ENCODE measurements at regions not wholly inside any gene's neighbourhood (a gene's known extent, or its start where the extent isn't known, plus 50 kb on each side); places are given as distances from the start of the nearest gene placed in this dataset.
"Not testable (repeated sequence)": the region's sequence is repeated elsewhere in the genome, so short reads cannot be mapped to it uniquely, and the experiment has no call there.

GRCh38 chr6:27651371-27651732, 178.4 kb upstream of the ZNF184 start:
- FAIRE-seq (no peak), DNase-seq (no peak), ATAC-seq (no peak)
- no peak overlapping the region for H3K4me3 ChIP-seq
- intact Hi-C loops (cut with DNase I): no loop called here
- H3K4me1 ChIP-seq: no peaks in the 10 kb centered on the region
- TF ChIP-seq CTCF (IDR thresholded peaks at IDR 0.05): no peak
- peaks cover 0 to 27% (median 6%) of the 10 kb centered on the region in 4 donors for H3K27me3 ChIP-seq
- 17% methylated on average over 7 of the region's 7 CpGs for WGBS, 2 donors
- no peaks in the 10 kb centered on the region for H3K36me3 ChIP-seq
- H3K27ac ChIP-seq: no peak overlapping the region
- no peaks in the 10 kb centered on the region for H3K9me3 ChIP-seq

DNA sequence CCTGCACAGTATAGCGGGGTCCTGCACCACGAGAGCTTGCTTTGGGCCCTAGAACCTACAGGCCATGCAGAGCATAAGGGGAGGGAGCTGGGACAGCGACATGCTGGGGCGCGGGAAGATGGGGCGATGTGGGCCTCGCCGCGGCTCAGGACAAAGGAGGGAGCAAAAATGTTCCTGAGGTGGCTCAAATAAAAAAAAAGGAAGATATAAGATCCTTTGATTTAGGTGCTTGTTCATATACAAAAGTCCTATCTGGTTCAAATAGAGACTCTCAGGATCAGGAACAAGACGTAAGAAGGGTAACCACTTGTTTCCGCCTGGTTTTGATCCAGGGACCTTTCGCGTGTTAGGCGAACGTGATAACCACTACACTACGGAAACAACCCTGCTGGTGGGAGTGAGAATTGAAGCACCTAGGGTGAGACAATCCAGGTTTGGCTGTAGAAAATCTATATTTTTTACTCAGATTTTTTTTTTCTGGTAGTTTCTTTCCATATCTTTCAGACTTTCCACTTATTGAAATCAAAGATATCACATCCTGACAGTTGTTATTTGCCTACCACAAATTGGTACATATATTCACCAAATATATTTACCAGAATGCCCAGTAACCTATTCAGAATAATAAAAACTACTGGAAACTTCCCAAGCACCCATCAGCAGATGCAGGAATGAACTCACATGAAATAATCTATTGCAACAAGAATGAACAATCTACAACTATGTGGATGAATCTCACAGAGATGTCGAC, 177.9 kb upstream of the ZNF184 start:
- Histone ChIP-seq H3K27me3 (peaks cover 0 to 27% (median 6%) of the 10 kb centered on the region in 4 donors), H3K27ac (no peak overlapping the region), H3K36me3 (no peaks in the 10 kb centered on the region), H3K9me3 (no peaks in the 10 kb centered on the region), H3K4me3 (no peak overlapping the region), H3K4me1 (no peaks in the 10 kb centered on the region)
- FAIRE-seq (no peak), ATAC-seq (peak in 3 of 4 donors; percentile 43 to 64 (median 47)), DNase-seq (peak in 2 of 6 donors; percentile 3 to 28)
- TF ChIP-seq CTCF (IDR thresholded peaks at IDR 0.05): peak in 1 of 4 donors; percentile 10
- 9 to 15% methylated on average over 17 of the region's 17 CpGs for WGBS, 2 donors
- intact Hi-C loops (cut with DNase I): no loop called here

DNA sequence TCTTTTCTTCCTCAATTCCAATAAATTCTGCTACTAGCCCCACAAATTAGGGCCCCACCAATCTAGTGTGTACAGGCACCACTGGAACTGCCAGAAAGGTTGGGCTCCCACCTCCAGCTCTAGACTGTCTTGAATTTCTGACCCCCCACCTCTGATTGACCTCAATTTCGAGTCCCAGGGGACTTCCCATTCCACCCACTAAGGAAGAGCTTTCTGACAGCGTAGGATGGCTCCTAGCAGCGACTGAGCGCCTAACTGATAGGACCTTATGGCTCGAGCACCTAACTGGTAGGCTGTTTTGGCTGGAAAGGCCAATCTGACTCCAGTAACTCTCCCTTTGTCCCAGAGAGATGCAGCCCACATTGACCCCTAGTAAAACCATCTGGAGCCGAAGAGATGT, 171.6 kb upstream of the ZNF184 start:
- H3K9me3 ChIP-seq: peaks cover 0 to 4% (median 0%) of the 10 kb centered on the region in 4 donors
- H3K4me3 ChIP-seq: no peak overlapping the region
- H3K4me1 ChIP-seq: no peaks in the 10 kb centered on the region
- 46 to 48% methylated on average over 6 of the region's 6 CpGs for WGBS, 2 donors
- no peak overlapping the region for H3K27ac ChIP-seq
- FAIRE-seq (no peak), DNase-seq (no peak), ATAC-seq (no peak)
- intact Hi-C loops (cut with DNase I): no loop called here
- no peak for TF ChIP-seq CTCF (IDR thresholded peaks at IDR 0.05)
- H3K27me3 ChIP-seq: peaks cover 0 to 28% (median 0%) of the 10 kb centered on the region in 4 donors
- no peaks in the 10 kb centered on the region for H3K36me3 ChIP-seq

- Histone ChIP-seq H3K27ac (no peak overlapping the region), H3K9me3 (peaks cover 0 to 4% (median 0%) of the 10 kb centered on the region in 4 donors), H3K4me1 (no peaks in the 10 kb centered on the region), H3K27me3 (peaks cover 0 to 23% (median 0%) of the 10 kb centered on the region in 4 donors), H3K4me3 (no peak overlapping the region), H3K36me3 (no peaks in the 10 kb centered on the region)
- ATAC-seq (no peak), DNase-seq (no peak), FAIRE-seq (no peak)
- TF ChIP-seq CTCF (IDR thresholded peaks at IDR 0.05): no peak
- intact Hi-C loops (cut with DNase I): no loop called here
- WGBS, 2 donors: 78 to 86% methylated on average over 12 of the region's 12 CpGs
Measured at GRCh38 chr6:27642744-27643456, 170.0 kb upstream of the ZNF184 start.

- H3K27ac ChIP-seq; H3K9me3 ChIP-seq; H3K4me3 ChIP-seq; DNase-seq; intact Hi-C loops (cut with DNase I); H3K4me1 ChIP-seq; H3K36me3 ChIP-seq; ATAC-seq; FAIRE-seq: not testable (repeated sequence)
- WGBS, 2 donors: 55 to 65% methylated on average over 4 of the region's 4 CpGs
- H3K27me3 ChIP-seq: peaks cover 4 to 33% (median 4%) of the 10 kb centered on the region in 4 donors
Measured at GRCh38 chr6:27635886-27636285, 163.0 kb upstream of the ZNF184 start.

DNA sequence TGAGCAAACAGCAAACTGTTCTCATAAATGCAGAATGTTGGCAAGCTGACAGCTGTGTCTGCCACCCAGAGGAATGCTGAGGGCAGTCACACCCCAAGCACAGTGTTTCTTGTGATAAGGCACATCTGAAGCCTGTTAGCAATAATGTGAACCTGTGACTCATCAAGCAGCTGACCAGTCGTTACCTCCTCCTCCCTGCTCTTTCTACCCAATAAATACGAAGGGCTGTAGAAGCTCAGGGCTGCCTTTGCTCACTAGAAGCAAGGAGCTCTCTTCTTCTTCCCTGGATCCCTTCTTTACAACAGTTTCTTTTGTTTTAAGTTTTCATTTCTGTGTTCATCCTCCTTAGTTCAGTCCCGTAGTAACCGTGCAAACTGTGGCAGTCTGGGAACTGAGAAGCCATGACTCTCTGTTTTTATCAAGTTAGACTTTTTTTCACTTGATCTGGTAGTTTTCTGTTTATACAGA, 160.3 kb upstream of the ZNF184 start:
- H3K36me3 ChIP-seq; H3K9me3 ChIP-seq; intact Hi-C loops (cut with DNase I); FAIRE-seq; H3K4me3 ChIP-seq; ATAC-seq; H3K27ac ChIP-seq; H3K4me1 ChIP-seq; DNase-seq: not testable (repeated sequence)
- WGBS, 2 donors: 68 to 69% methylated on average over 4 of the region's 4 CpGs
- H3K27me3 ChIP-seq: peaks cover 4 to 36% (median 4%) of the 10 kb centered on the region in 4 donors

All from pancreas (tissue), 10 donors.